ENCODE measurements at regions not wholly inside any gene's neighbourhood (a gene's known extent, or its start where the extent isn't known, plus 50 kb on each side); places are given as distances from the start of the nearest gene placed in this dataset.

- no peak overlapping the region for H3K4me3 ChIP-seq (ENCODE audit: low read depth, low read length)
- H3K27me3 ChIP-seq (replicated peaks; ENCODE audit: control insufficient read depth, insufficient read depth, low read length): no peaks in the 10 kb centered on the region; the same call in 1 of the 2 replicates
- no TSS peak for BruUV-seq (replicated peaks)
- Mint-ChIP-seq H3K4me1 (ENCODE audit: low read depth, unreplicated experiment) (no peaks in the 10 kb centered on the region), H3K27ac (ENCODE audit: unreplicated experiment) (no peak overlapping the region), H3K36me3 (ENCODE audit: insufficient read depth, unreplicated experiment) (no peaks in the 10 kb centered on the region), H3K9me3 (ENCODE audit: unreplicated experiment) (no peaks in the 10 kb centered on the region), H3K27me3 (ENCODE audit: insufficient read depth, unreplicated experiment) (peaks cover 19% of the 10 kb centered on the region), H3K4me3 (ENCODE audit: unreplicated experiment) (no peak overlapping the region)
- DNase-seq: no peak
- H3K9me3 ChIP-seq: no peaks in the 10 kb centered on the region
- no peaks in the 10 kb centered on the region for H3K36me3 ChIP-seq (ENCODE audit: control insufficient read depth, insufficient read depth, low read length)
- intact Hi-C loops (cut with micrococcal nuclease; ENCODE audit: unreplicated experiment): no loop called here
- TF ChIP-seq CTCF (IDR thresholded peaks at IDR 0.05; ENCODE audit: insufficient read depth in 1 of 2, low read depth in 1 of 2, low read length in 1 of 2, severe bottlenecking in 1 of 2, unreplicated experiment in 1 of 2): no peak
- ChIA-PET CTCF (interaction anchor here (0.7 kb wide), 1 partner anchor 17 kb away, joined by 3 read pairs; no protein-coding TSS in a partner anchor), POLR2A (no interaction called here)
- H3K4me1 ChIP-seq: no peaks in the 10 kb centered on the region
Measured at GRCh38 chr11:115929618-115930129, 425.5 kb upstream of the CADM1 start.

- Mint-ChIP-seq H3K27me3 (ENCODE audit: insufficient read depth, unreplicated experiment) (peaks cover 16% of the 10 kb centered on the region), H3K27ac (ENCODE audit: unreplicated experiment) (no peak overlapping the region), H3K36me3 (ENCODE audit: insufficient read depth, unreplicated experiment) (no peaks in the 10 kb centered on the region), H3K9me3 (ENCODE audit: unreplicated experiment) (no peaks in the 10 kb centered on the region), H3K4me1 (ENCODE audit: low read depth, unreplicated experiment) (no peaks in the 10 kb centered on the region), H3K4me3 (ENCODE audit: unreplicated experiment) (no peak overlapping the region)
- no peak for TF ChIP-seq CTCF (IDR thresholded peaks at IDR 0.05; ENCODE audit: insufficient read depth in 1 of 2, low read depth in 1 of 2, low read length in 1 of 2, severe bottlenecking in 1 of 2, unreplicated experiment in 1 of 2)
- CTCF ChIA-PET: no interaction called here
- Histone ChIP-seq H3K4me1 (no peaks in the 10 kb centered on the region), H3K9me3 (no peaks in the 10 kb centered on the region), H3K27me3 (replicated peaks; ENCODE audit: control insufficient read depth, insufficient read depth, low read length) (no peaks in the 10 kb centered on the region; the same call in 1 of the 2 replicates), H3K4me3 (ENCODE audit: low read depth, low read length) (no peak overlapping the region), H3K36me3 (ENCODE audit: control insufficient read depth, insufficient read depth, low read length) (no peaks in the 10 kb centered on the region)
- no TSS peak for BruUV-seq (replicated peaks)
- no peak for DNase-seq
- POLR2A ChIA-PET: no interaction called here
- intact Hi-C loops (cut with micrococcal nuclease; ENCODE audit: unreplicated experiment): no loop called here
Measured at GRCh38 chr11:115928811-115929210, 424.6 kb upstream of the CADM1 start.

GRCh38 chr11:115927823-115928329 lies 423.7 kb upstream of the CADM1 start:
- Mint-ChIP-seq H3K9me3 (ENCODE audit: unreplicated experiment) (no peaks in the 10 kb centered on the region), H3K27me3 (ENCODE audit: insufficient read depth, unreplicated experiment) (peaks cover 12% of the 10 kb centered on the region), H3K4me3 (ENCODE audit: unreplicated experiment) (no peak overlapping the region), H3K4me1 (ENCODE audit: low read depth, unreplicated experiment) (peaks cover under 1% of the 10 kb centered on the region), H3K36me3 (ENCODE audit: insufficient read depth, unreplicated experiment) (no peaks in the 10 kb centered on the region), H3K27ac (ENCODE audit: unreplicated experiment) (no peak overlapping the region)
- Histone ChIP-seq H3K9me3 (no peaks in the 10 kb centered on the region), H3K27me3 (replicated peaks; ENCODE audit: control insufficient read depth, insufficient read depth, low read length) (no peaks in the 10 kb centered on the region; the same call in 1 of the 2 replicates), H3K36me3 (ENCODE audit: control insufficient read depth, insufficient read depth, low read length) (no peaks in the 10 kb centered on the region), H3K4me3 (ENCODE audit: low read depth, low read length) (no peak overlapping the region), H3K4me1 (no peaks in the 10 kb centered on the region)
- intact Hi-C loops (cut with micrococcal nuclease; ENCODE audit: unreplicated experiment): no loop called here
- CTCF ChIA-PET: interaction anchor here (0.6 kb wide), 1 partner anchor 107 kb away, joined by 3 read pairs; no protein-coding TSS in a partner anchor
- no peak for DNase-seq
- POLR2A ChIA-PET: no interaction called here
- BruUV-seq (replicated peaks): no TSS peak
- TF ChIP-seq CTCF (IDR thresholded peaks at IDR 0.05; ENCODE audit: insufficient read depth in 1 of 2, low read depth in 1 of 2, low read length in 1 of 2, severe bottlenecking in 1 of 2, unreplicated experiment in 1 of 2): no peak

Measured in Caco-2 (cell line).